ENCODE measurements at regions not wholly inside any gene's neighbourhood (a gene's known extent, or its start where the extent isn't known, plus 50 kb on each side); places are given as distances from the start of the nearest gene placed in this dataset.

DNA sequence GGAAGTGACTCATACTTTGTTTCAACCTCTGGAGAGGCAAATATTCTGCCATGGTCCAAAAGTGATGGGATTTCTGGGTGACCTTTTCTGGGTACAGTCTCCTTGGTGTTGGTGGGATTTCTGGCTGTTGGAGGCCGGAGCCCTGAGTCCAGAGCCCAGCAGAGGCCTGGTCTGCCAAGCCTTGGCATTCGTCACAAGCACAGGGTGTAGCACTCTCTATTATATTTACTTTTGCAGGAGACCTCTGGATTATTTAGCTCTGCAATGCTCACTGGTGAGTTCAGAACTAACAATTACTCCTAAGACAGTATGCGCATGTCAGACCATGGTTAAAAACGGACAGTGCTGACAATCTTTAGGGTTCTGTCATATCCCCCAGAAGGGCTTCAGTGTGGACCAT, 201.6 kb upstream of the TWIST2 start:
- H3K36me3 ChIP-seq (ENCODE audit: control insufficient read depth, insufficient read depth, low read length) = no peaks in the 10 kb centered on the region
- no TSS peak for BruUV-seq (replicated peaks)
- H3K9me3 ChIP-seq (ENCODE audit: control insufficient read depth, insufficient read depth, low read depth, low read length) = no peaks in the 10 kb centered on the region
- TF ChIP-seq, protein P1, sequence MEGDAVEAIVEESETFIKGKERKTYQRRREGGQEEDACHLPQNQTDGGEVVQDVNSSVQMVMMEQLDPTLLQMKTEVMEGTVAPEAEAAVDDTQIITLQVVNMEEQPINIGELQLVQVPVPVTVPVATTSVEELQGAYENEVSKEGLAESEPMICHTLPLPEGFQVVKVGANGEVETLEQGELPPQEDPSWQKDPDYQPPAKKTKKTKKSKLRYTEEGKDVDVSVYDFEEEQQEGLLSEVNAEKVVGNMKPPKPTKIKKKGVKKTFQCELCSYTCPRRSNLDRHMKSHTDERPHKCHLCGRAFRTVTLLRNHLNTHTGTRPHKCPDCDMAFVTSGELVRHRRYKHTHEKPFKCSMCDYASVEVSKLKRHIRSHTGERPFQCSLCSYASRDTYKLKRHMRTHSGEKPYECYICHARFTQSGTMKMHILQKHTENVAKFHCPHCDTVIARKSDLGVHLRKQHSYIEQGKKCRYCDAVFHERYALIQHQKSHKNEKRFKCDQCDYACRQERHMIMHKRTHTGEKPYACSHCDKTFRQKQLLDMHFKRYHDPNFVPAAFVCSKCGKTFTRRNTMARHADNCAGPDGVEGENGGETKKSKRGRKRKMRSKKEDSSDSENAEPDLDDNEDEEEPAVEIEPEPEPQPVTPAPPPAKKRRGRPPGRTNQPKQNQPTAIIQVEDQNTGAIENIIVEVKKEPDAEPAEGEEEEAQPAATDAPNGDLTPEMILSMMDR (IDR thresholded peaks at IDR 0.05) = no peak
- no peak for TF ChIP-seq TCF7L2 (IDR thresholded peaks at IDR 0.05; ENCODE audit: low read depth, low read length)
- TF ChIP-seq, protein P2, sequence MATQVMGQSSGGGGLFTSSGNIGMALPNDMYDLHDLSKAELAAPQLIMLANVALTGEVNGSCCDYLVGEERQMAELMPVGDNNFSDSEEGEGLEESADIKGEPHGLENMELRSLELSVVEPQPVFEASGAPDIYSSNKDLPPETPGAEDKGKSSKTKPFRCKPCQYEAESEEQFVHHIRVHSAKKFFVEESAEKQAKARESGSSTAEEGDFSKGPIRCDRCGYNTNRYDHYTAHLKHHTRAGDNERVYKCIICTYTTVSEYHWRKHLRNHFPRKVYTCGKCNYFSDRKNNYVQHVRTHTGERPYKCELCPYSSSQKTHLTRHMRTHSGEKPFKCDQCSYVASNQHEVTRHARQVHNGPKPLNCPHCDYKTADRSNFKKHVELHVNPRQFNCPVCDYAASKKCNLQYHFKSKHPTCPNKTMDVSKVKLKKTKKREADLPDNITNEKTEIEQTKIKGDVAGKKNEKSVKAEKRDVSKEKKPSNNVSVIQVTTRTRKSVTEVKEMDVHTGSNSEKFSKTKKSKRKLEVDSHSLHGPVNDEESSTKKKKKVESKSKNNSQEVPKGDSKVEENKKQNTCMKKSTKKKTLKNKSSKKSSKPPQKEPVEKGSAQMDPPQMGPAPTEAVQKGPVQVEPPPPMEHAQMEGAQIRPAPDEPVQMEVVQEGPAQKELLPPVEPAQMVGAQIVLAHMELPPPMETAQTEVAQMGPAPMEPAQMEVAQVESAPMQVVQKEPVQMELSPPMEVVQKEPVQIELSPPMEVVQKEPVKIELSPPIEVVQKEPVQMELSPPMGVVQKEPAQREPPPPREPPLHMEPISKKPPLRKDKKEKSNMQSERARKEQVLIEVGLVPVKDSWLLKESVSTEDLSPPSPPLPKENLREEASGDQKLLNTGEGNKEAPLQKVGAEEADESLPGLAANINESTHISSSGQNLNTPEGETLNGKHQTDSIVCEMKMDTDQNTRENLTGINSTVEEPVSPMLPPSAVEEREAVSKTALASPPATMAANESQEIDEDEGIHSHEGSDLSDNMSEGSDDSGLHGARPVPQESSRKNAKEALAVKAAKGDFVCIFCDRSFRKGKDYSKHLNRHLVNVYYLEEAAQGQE (IDR thresholded peaks at IDR 0.05; ENCODE audit: insufficient read depth in 1 of 2, low read depth in 2 of 2, low read length in 1 of 2) = no peak
- TF ChIP-seq POLR2AphosphoS5 (IDR thresholded peaks at IDR 0.05; ENCODE audit: low read depth, low read length) = no peak
- TF ChIP-seq SIN3A (IDR thresholded peaks at IDR 0.05; ENCODE audit: borderline replicate concordance, insufficient read depth, low read depth, low read length) = no peak
- CTCF ChIA-PET = no interaction called here
- ATAC-seq = no peak
- H3K4me1 ChIP-seq (ENCODE audit: control insufficient read depth, insufficient read depth, low read length) = peaks cover 3% of the 10 kb centered on the region; the same call in 1 of the 2 replicates
- intact Hi-C loops (cut with micrococcal nuclease; ENCODE audit: unreplicated experiment) = no loop called here
- H3K27ac ChIP-seq (ENCODE audit: low read length) = no peak overlapping the region
- DNase-seq (ENCODE audit: low read depth, low spot score) = no peak
- in situ Hi-C loops (cut with HindIII; ENCODE audit: low pct_unique_long_range_greater_than_20kb, low sequenced_read_pairs) = no loop called here
- H3K4me3 ChIP-seq (ENCODE audit: low read depth in 2 of 2, low read length in 2 of 2) = no peak overlapping the region
- no peaks in the 10 kb centered on the region for H3K27me3 ChIP-seq (ENCODE audit: control insufficient read depth, insufficient read depth, low read length)
- POLR2A ChIA-PET = no interaction called here

DNA sequence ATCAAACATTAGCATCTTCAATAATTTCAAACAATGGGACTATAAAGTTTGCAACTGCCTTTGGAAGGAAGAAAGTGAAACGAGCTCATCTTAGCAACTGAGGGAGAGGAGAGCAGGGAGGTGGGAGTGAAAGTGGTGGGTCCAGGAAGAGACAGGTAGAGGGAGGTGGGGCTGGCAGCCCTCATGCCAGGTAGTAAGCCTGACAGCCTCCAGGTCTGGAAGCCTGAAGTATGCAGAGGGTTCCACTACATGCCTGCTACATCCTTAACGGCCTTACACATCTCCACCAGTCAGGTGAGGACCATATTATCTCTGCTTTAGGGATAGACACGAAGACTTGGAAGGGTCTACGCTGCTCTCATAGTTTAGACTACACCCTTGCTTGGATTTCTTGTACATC, 201.1 kb upstream of the TWIST2 start:
- no peak for DNase-seq (ENCODE audit: low read depth, low spot score)
- Histone ChIP-seq H3K4me1 (ENCODE audit: control insufficient read depth, insufficient read depth, low read length) (peaks cover 3% of the 10 kb centered on the region; the same call in 1 of the 2 replicates), H3K27me3 (ENCODE audit: control insufficient read depth, insufficient read depth, low read length) (no peaks in the 10 kb centered on the region), H3K36me3 (ENCODE audit: control insufficient read depth, insufficient read depth, low read length) (no peaks in the 10 kb centered on the region), H3K4me3 (ENCODE audit: low read depth in 2 of 2, low read length in 2 of 2) (no peak overlapping the region), H3K27ac (ENCODE audit: low read length) (no peak overlapping the region), H3K9me3 (ENCODE audit: control insufficient read depth, insufficient read depth, low read depth, low read length) (no peaks in the 10 kb centered on the region)
- no peak for ATAC-seq
- ChIA-PET POLR2A (no interaction called here), CTCF (no interaction called here)
- in situ Hi-C loops (cut with HindIII; ENCODE audit: low pct_unique_long_range_greater_than_20kb, low sequenced_read_pairs) = no loop called here
- intact Hi-C loops (cut with micrococcal nuclease; ENCODE audit: unreplicated experiment) = no loop called here
- BruUV-seq (replicated peaks) = no TSS peak
- TF ChIP-seq TCF7L2 (IDR thresholded peaks at IDR 0.05; ENCODE audit: low read depth, low read length) = no peak
- TF ChIP-seq SIN3A (IDR thresholded peaks at IDR 0.05; ENCODE audit: borderline replicate concordance, insufficient read depth, low read depth, low read length) = no peak
- TF ChIP-seq, protein P1 (IDR thresholded peaks at IDR 0.05) = no peak
- TF ChIP-seq POLR2AphosphoS5 (IDR thresholded peaks at IDR 0.05; ENCODE audit: low read depth, low read length) = no peak
- TF ChIP-seq, protein P2 (IDR thresholded peaks at IDR 0.05; ENCODE audit: insufficient read depth in 1 of 2, low read depth in 2 of 2, low read length in 1 of 2) = no peak
